Activated T-cell treated with anti-CD3 and anti-CD28 coated beads for 1 hour (primary cell): ENCODE measurements at regions not wholly inside any gene's neighbourhood (a gene's known extent, or its start where the extent isn't known, plus 50 kb on each side); places are given as distances from the start of the nearest gene placed in this dataset.

Experiments used
- DNase-seq: peaks from one replicate; pipeline ENCODE4 v3.0.0-alpha.2; 2020; ENCODE audit warnings: low read depth

DNA sequence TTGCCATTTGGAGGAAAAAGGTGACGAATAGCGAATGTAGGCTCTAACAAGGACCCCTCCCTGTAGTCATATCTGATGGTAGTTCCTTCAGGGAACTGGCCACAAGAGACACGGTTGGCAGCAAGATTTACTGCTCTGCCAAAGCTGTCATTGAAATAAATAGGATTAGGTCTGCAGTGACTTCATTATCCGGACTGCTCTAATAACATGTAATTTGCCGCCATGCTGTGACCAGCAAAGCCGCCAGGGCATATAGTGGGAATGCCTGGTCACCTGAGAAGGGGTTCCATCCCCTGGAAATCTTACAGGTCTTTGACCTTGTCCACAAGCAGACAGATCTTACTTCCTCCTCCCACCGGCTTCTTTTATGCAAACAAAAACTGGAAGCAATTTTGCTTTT, 59.4 kb upstream of the LAPTM4A start:
- no peak for DNase-seq

DNA sequence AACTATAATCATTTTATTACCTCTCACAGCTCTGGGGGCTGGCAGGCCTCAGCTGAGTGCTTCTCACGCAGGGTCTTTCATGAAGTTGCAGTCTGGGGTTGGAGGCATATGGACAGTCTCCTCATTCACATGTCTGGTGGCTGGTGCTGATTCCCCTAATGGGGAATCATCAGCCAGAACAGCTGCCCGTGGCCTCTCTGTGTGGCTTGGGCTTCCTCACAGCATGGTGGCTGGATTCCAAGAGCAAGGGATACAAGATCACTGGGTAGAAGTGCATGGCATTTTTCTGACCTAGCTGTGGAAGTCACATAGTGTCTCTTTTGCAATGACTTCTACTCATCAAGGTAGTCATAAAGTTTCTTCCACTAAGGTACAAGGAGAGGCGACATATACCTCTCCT, 59.0 kb upstream of the LAPTM4A start:
- no peak for DNase-seq

DNA sequence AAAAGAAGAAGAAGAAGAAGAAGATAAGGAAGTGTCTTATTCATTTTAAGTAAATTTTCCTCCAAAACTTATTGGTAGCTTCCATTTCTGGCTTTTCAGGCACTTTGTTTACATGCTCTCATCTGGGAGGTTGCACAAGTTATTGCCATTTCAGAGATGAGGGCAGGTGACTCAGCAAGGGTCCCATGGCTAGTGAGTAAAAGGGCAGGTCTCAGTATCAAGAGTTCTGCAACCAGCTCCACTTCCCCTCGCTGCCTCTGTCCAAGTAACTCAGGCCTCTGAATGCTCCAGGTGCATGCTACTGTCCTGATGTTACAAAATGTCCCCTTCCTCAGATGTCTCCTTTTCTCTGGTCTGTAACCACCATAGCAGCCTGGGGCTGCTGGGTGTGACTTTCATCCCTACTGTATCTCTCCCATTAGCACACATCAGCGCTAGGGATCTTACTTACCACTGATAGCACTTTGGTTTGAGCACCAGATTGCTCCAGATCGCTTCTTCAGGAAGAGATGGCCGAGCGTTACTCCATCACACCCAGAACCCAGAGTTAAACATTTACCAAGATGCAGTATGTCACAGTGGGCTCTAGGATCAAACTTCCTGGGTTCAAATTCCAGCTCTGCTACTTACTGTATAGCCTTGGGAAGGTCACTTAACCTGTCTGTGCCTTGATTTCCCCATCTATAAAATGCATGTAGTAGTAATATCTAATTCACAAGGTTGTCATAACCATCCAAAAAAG, 57.4 kb upstream of the LAPTM4A start:
- DNase-seq: no peak

DNA sequence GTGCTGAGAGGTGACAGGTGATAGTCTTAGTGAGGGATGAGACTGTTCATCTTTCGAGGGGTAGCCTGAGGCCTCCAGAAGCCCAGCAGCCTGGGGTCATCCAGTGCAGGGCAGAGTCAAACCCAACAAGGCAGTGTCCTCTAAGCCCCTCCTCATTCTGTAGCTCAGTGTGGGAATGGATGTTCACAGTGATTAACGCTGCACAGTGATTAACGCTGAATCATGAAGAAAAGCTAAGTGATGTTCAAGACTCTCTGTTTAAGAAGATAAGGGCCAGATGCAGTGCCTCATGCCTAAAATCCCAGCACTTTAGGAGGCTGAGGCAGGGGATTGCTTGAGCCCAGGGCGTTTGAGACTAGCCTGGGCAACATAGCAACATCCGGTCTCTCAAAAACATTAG, 56.3 kb upstream of the LAPTM4A start:
- DNase-seq: no peak

DNA sequence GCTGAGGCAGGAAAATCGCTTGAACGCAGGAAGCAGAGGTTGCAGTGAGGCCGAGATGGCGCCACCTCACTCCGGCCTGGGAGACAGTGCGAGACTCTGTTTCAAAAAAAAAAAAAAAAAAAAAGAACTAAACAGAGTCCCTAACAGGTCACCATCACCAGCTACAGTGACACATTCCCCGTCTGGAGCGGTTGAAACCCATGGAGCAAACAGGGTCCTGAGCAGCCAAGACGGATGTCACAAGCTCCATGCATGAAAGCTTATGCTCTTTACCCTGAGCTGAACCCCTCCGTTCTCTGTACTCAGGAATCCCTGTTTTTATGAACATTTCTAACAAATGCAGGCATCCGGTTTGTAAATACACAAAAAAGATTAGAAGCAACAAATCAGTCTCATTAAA, 55.9 kb upstream of the LAPTM4A start:
- no peak for DNase-seq

DNA sequence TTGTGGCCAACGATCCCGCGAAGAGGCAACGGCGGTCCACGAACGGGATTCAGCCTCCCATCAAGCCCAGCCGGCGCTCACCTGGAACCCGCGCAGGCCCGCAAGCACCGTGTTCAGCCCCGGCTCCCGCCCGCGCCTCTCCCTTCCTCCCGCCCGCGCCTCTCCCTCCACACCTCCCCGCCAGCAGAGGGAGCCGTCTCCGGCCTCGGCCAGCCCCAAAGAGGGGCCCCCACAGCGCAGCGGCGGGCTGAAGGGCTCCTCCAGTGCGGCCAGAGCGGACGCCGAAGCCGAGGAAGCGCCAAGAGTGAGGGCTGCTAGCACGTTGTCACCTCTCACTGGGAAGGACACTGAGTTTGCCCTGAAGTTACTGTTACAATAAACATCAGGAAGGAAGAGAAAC, 55.3 kb upstream of the LAPTM4A start:
- DNase-seq: no peak

DNA sequence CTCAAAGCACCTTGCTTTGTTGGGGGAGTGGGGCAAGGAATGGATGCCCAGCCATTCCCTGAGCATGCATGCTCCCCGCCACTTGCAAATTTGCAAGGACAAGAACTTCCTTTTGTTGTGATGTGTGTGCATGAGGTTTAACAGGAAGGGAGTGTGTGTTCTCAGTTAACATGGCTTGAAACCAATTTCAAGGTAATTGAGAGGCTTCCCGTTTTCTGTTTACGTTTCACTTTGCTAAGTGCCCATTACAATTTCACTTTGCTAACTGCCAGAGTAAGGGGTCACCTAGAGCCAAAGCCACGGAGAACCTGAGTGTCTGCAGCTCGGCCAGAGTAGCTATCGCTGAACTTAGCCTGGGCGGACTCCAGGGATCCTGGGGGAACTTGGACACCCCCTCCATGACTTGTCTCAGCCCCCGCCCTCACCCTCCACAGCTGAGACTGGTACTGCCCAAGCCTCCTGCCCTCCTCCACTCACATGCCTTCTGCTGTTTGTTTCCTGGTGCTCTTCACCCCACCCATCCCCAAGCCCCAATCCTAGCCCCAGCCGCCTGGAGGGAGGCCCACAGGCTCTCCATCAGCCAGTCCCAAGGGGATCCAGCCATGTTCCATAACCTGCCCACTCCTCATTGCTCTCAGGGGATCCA, 53.6 kb upstream of the LAPTM4A start:
- DNase-seq: no peak

DNA sequence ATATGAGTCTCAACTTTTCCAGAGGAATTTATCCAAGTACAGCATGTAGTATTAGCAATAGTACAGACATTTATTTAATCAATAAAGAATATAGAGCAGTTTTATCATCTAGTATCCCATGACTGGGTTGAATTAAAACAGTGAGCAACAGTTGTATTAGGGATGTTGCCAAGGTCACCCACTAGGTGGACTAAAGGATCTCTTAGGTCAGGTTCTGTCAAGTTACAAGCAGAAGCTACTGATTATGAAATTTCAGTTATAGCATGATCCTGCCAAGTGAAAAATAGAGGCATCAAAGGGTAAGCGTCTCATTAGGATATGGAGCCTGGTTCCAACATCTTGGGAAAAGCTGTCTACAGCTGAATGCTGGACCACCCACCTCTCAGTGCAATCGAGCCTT, 52.1 kb upstream of the LAPTM4A start:
- no peak for DNase-seq
